H1 (cell line): ENCODE measurements at regions not wholly inside any gene's neighbourhood (a gene's known extent, or its start where the extent isn't known, plus 50 kb on each side); places are given as distances from the start of the nearest gene placed in this dataset.

Experiments
- CTCF ChIA-PET: fragments of 300-600 bp; sonication (Branson Sonifier 250); formaldehyde crosslinking; loops from one replicate; lab custom pipeline; 2021; ENCODE audit not compliant: partially characterized antibody; lab: Charles Lee
- POLR2A ChIA-PET: fragments of 300-600 bp; sonication (Branson Sonifier 250); formaldehyde crosslinking; loops from one replicate; lab custom pipeline; 2021; ENCODE audit warnings: inconsistent platforms; ENCODE audit not compliant: partially characterized antibody; lab: Charles Lee
- DNase-seq, 2 experiments: peaks; one replicate each; pipeline versions ENCODE4 v3.0.0 to v3.0.0-alpha.2; 2010 to 2022; ENCODE audit warnings: low spot score in 2 of 2, low read depth in 1 of 2, mixed read lengths in 1 of 2
- FAIRE-seq: peaks from 2 replicates; lab custom pipeline; 2011; peaks lifted over from hg19 to GRCh38; lab: Jason Lieb, UNC
- H2AFZ ChIP-seq: 2 replicates; pipeline ENCODE4 v1.8.1; 2012; ENCODE audit warnings: low read length, inconsistent platforms
- H2AK5ac ChIP-seq: 2 replicates; pipeline ENCODE4 v1.6.1; 2013; ENCODE audit warnings: low read depth, low read length
- H2BK120ac ChIP-seq: replicated peaks from 2 replicates; pipeline ENCODE3; 2013; ENCODE audit warnings: low read depth, low read length, inconsistent platforms
- H2BK12ac ChIP-seq: 2 replicates; pipeline ENCODE4 v1.6.1; 2013; ENCODE audit warnings: low read depth, low read length
- H2BK15ac ChIP-seq: 2 replicates; pipeline ENCODE4 v1.6.1; 2013; ENCODE audit warnings: low read length
- H2BK20ac ChIP-seq: 2 replicates; pipeline ENCODE4 v1.6.1; 2013; ENCODE audit warnings: low read length
- H2BK5ac ChIP-seq: 2 replicates; pipeline ENCODE4 v1.6.1; 2013; ENCODE audit warnings: low read depth, low read length
- H3K14ac ChIP-seq: 2 replicates; pipeline ENCODE4 v1.6.1; 2013; ENCODE audit warnings: inconsistent platforms; ENCODE audit not compliant: insufficient read length
- H3K18ac ChIP-seq: 2 replicates; pipeline ENCODE4 v1.6.1; 2013; ENCODE audit warnings: low read length; ENCODE audit errors: extremely low read depth
- H3K23ac ChIP-seq: 2 replicates; pipeline ENCODE4 v1.6.1; 2013; ENCODE audit warnings: inconsistent platforms; ENCODE audit not compliant: insufficient read length
- H3K23me2 ChIP-seq: 2 replicates; pipeline ENCODE4 v1.6.1; 2013; ENCODE audit warnings: low read depth, low read length
- H3K27ac ChIP-seq: 2 replicates; pipeline ENCODE4 v1.6.1; 2011; ENCODE audit warnings: low read depth, low read length, inconsistent platforms
- H3K27me3 ChIP-seq, 4 experiments: replicated peaks in 1 of 4; 1 replicate in 1 of 4; 2 replicates in 3 of 4; pipeline versions ENCODE4 v1.6.1 to v1.8.1; 2011 to 2013; ENCODE audit warnings: low read length in 3 of 4, mild to moderate bottlenecking in 3 of 4, inconsistent platforms in 2 of 4, mixed read lengths in 2 of 4, moderate library complexity in 1 of 4; ENCODE audit not compliant: control insufficient read depth in 3 of 4, insufficient read depth in 3 of 4; ENCODE audit errors: extremely low read depth in 1 of 4
- H3K36me3 ChIP-seq, 4 experiments: 2 replicates each; pipeline versions ENCODE4 v1.6.1 to v1.8.1; 2011 to 2013; ENCODE audit warnings: mild to moderate bottlenecking in 4 of 4, low read length in 3 of 4, moderate library complexity in 2 of 4, control low read depth in 1 of 4, inconsistent platforms in 1 of 4; ENCODE audit not compliant: insufficient read depth in 4 of 4, control insufficient read depth in 2 of 4
- H3K4ac ChIP-seq: replicated peaks from 2 replicates; pipeline ENCODE3; 2013; ENCODE audit warnings: low read length, low read depth, mixed read lengths, inconsistent platforms; ENCODE audit not compliant: insufficient read length
- H3K4me1 ChIP-seq, 4 experiments: replicated peaks in 1 of 4; 1 replicate in 1 of 4; 2 replicates in 3 of 4; pipeline versions ENCODE4 v1.6.1 to v1.8.1; 2011 to 2013; ENCODE audit warnings: low read length in 3 of 4, inconsistent platforms in 2 of 4, mixed read lengths in 1 of 4; ENCODE audit not compliant: insufficient read depth in 4 of 4, control insufficient read depth in 3 of 4
- H3K4me2 ChIP-seq, 2 experiments: 2 replicates each; pipeline versions ENCODE4 v1.6.1 to v1.8.1; 2011 to 2013; ENCODE audit warnings: low read depth in 2 of 2, low read length in 2 of 2, control low read depth in 1 of 2, inconsistent platforms in 1 of 2, mild to moderate bottlenecking in 1 of 2; ENCODE audit not compliant: insufficient read depth in 1 of 2
- H3K4me3 ChIP-seq, 4 experiments: fragments of 200-600, 300-600 bp in 1 of 4; sonication (generic), shearing (Covaris generic), sonication (Bioruptor Twin) in 1 of 4; 2 replicates each; pipeline versions ENCODE4 v1.5.1 to v1.8.1; 2011 to 2016; ENCODE audit warnings: low read length in 4 of 4, low read depth in 3 of 4, control low read depth in 2 of 4, inconsistent platforms in 2 of 4, mild to moderate bottlenecking in 2 of 4, mixed read lengths in 1 of 4, moderate library complexity in 1 of 4; ENCODE audit not compliant: insufficient read depth in 2 of 4; ENCODE audit errors: extremely low read depth in 1 of 4
- H3K56ac ChIP-seq: replicated peaks from 2 replicates; pipeline ENCODE3; 2013; ENCODE audit warnings: low read depth, mild to moderate bottlenecking, mixed read lengths, low read length, inconsistent platforms; ENCODE audit not compliant: insufficient read length
- H3K79me1 ChIP-seq: 2 replicates; pipeline ENCODE4 v1.6.1; 2013; ENCODE audit warnings: low read depth, low read length, control low read depth
- H3K79me2 ChIP-seq, 2 experiments: 2 replicates each; pipeline versions ENCODE4 v1.6.1 to v1.8.1; 2012 to 2013; ENCODE audit warnings: low read length in 2 of 2, mild to moderate bottlenecking in 2 of 2, inconsistent platforms in 1 of 2; ENCODE audit not compliant: insufficient read depth in 2 of 2, control insufficient read depth in 1 of 2
- H3K9ac ChIP-seq, 4 experiments: replicated peaks in 1 of 4; 1 replicate in 1 of 4; 2 replicates in 3 of 4; pipeline versions ENCODE4 v1.6.1 to v1.8.1; 2011 to 2013; ENCODE audit warnings: low read depth in 3 of 4, low read length in 3 of 4, control low read depth in 2 of 4, mild to moderate bottlenecking in 2 of 4, moderate library complexity in 2 of 4, inconsistent platforms in 1 of 4; ENCODE audit errors: extremely low read depth in 1 of 4
- H3K9me3 ChIP-seq, 2 experiments: 2 replicates each; pipeline versions ENCODE4 v1.6.1 to v1.8.1; 2012 to 2013; ENCODE audit warnings: mild to moderate bottlenecking in 2 of 2, moderate library complexity in 2 of 2, control low read depth in 1 of 2, inconsistent platforms in 1 of 2, low read depth in 1 of 2, low read length in 1 of 2, mixed read lengths in 1 of 2; ENCODE audit not compliant: insufficient read depth in 2 of 2
- H4K20me1 ChIP-seq, 2 experiments: replicated peaks in 1 of 2; 2 replicates each; pipeline versions ENCODE3 to v1.8.1; 2011 to 2013; ENCODE audit warnings: inconsistent platforms in 2 of 2, low read length in 2 of 2, mild to moderate bottlenecking in 1 of 2; ENCODE audit not compliant: insufficient read depth in 2 of 2, control insufficient read depth in 1 of 2
- H4K5ac ChIP-seq: 2 replicates; pipeline ENCODE4 v1.6.1; 2013; ENCODE audit warnings: low read length, low read depth, mixed read lengths, inconsistent platforms; ENCODE audit not compliant: insufficient read length
- H4K8ac ChIP-seq: 2 replicates; pipeline ENCODE4 v1.8.0; 2013; ENCODE audit warnings: mild to moderate bottlenecking, moderate library complexity, low read length, inconsistent platforms; ENCODE audit not compliant: insufficient read depth; ENCODE audit errors: extremely low read depth
- H4K91ac ChIP-seq: replicated peaks from 2 replicates; pipeline ENCODE3; 2013; ENCODE audit warnings: low read length, mixed read lengths, inconsistent platforms; ENCODE audit not compliant: insufficient read length
- BCL11A ChIP-seq, 2 experiments: IDR thresholded peaks; one replicate each; pipeline ENCODE4 v1.6.1; 2011; ENCODE audit warnings: low read depth in 2 of 2, low read length in 2 of 2, mild to moderate bottlenecking in 2 of 2
- CHD1 ChIP-seq: IDR thresholded peaks from 2 replicates; pipeline ENCODE4 v1.6.1; 2012; ENCODE audit warnings: low read depth, low read length, improper control_type of control experiment
- EP300 ChIP-seq, 2 experiments: IDR thresholded peaks; 1 replicate in 1 of 2; 2 replicates in 1 of 2; pipeline ENCODE4 v1.6.1; 2011 to 2012; ENCODE audit warnings: low read depth in 2 of 2, low read length in 2 of 2, mild to moderate bottlenecking in 2 of 2, borderline replicate concordance in 1 of 2, inconsistent platforms in 1 of 2, moderate library complexity in 1 of 2
- FOSL1 ChIP-seq: IDR thresholded peaks from 2 replicates; pipeline ENCODE4 v1.6.1; 2011; ENCODE audit warnings: mild to moderate bottlenecking, low read depth, low read length, moderate library complexity; ENCODE audit not compliant: insufficient read depth
- HDAC6 ChIP-seq: IDR thresholded peaks from one replicate; pipeline ENCODE4 v1.7.1; 2012; ENCODE audit warnings: low read depth, mild to moderate bottlenecking, inconsistent platforms, low read length, moderate library complexity
- KDM4A ChIP-seq: IDR thresholded peaks from one replicate; pipeline ENCODE4 v1.7.1; 2012; ENCODE audit warnings: low read depth, mild to moderate bottlenecking, moderate library complexity, low read length, inconsistent platforms; ENCODE audit not compliant: severe bottlenecking
- KDM5A ChIP-seq: fragments of 200-600 bp; IDR thresholded peaks from 2 replicates; pipeline ENCODE4 v1.7.1; 2012; ENCODE audit warnings: mild to moderate bottlenecking, low read length, inconsistent platforms, mixed read lengths
- PHF8 ChIP-seq: fragments of 200-600 bp; sonication (generic); conservative IDR thresholded peaks from 2 replicates; pipeline ENCODE4 v1.7.1; 2012; ENCODE audit warnings: low read depth, mild to moderate bottlenecking, inconsistent platforms, low read length, moderate library complexity
- RAD21 ChIP-seq, 2 experiments: IDR thresholded peaks in 1 of 2; conservative IDR thresholded peaks in 1 of 2; 2 replicates each; pipeline ENCODE4 v1.6.1; 2011; ENCODE audit warnings: low read depth in 2 of 2, low read length in 2 of 2, improper control_type of control experiment in 1 of 2, inconsistent platforms in 1 of 2, mild to moderate bottlenecking in 1 of 2, moderate library complexity in 1 of 2
- RBBP5 ChIP-seq: IDR thresholded peaks from 2 replicates; pipeline ENCODE4 v1.7.1; 2012; ENCODE audit warnings: low read depth, mild to moderate bottlenecking, inconsistent platforms, low read length, moderate library complexity, borderline replicate concordance
- SP4 ChIP-seq: IDR thresholded peaks from 2 replicates; pipeline ENCODE4 v1.6.1; 2012; ENCODE audit warnings: low read length, inconsistent platforms
- TEAD4 ChIP-seq: IDR thresholded peaks from 2 replicates; pipeline ENCODE4 v1.6.1; 2012; ENCODE audit warnings: low read depth, low read length, inconsistent platforms, mixed read lengths
- WGBS, 2 experiments: shearing (Covaris generic) in 1 of 2; methylation state at CpG; one replicate each; pipeline versions ENCODE4 v1.1.6 to v1.1.7; 2013 to 2015; ENCODE audit warnings: low lambda C conversion rate in 2 of 2, mixed read lengths in 2 of 2, inconsistent platforms in 1 of 2, low coverage in 1 of 2, missing lambda C conversion rate in 1 of 2; ENCODE audit not compliant: insufficient replicate concordance in 2 of 2, insufficient coverage in 1 of 2, insufficient read length in 1 of 2; ENCODE audit errors: extremely low coverage in 1 of 2, missing lambda C conversion rate in 1 of 2; 5-methylcytosine and 5-hydroxymethylcytosine counted together

DNA sequence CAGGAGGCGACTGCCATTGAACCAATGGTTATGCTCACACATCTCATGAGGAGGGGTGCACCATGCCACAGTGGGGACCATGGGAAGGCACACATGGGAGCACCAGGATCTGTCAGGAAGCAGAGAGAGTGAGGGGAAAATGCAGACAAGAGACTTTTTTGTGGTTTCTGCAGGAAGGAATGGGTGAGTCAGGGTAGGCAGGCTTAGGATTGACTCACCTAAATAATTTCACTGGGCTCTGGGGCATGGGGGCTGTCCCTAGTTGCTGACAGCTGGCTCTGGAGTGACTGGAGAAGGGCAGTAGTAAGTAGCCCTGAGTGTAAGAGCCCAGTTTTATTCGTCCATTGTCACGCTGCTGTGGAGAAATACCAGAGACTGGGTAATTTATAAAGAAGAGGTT is 202.4 kb downstream of the AXIN2 start:
- Histone ChIP-seq H4K91ac (no peak overlapping the region), H3K9me3 (no peaks in the 10 kb centered on the region)
- 89% methylated on average over 3 of the region's 3 CpGs; no CpG with 5 or more reads in 1 of the 2 experiments for WGBS, 2 experiments
- TF ChIP-seq RBBP5, result no peak
- no peak for TF ChIP-seq TEAD4
- TF ChIP-seq KDM4A, result no peak
- no peak for TF ChIP-seq EP300 (IDR thresholded peaks at IDR 0.05; ENCODE audit: borderline replicate concordance in 1 of 2, low read depth in 2 of 2, low read length in 2 of 2)
- TF ChIP-seq HDAC6, result no peak
- TF ChIP-seq PHF8, result no peak
- TF ChIP-seq KDM5A, result no peak
- TF ChIP-seq SP4, result no peak
- TF ChIP-seq FOSL1, result no peak
- no peak for TF ChIP-seq CHD1
- no peak for TF ChIP-seq RAD21 (IDR thresholded peaks at IDR 0.05 in 1 of 2, conservative IDR thresholded peaks at IDR 0.05 in 1 of 2; ENCODE audit: low read depth in 2 of 2, low read length in 2 of 2)
- TF ChIP-seq BCL11A (IDR thresholded peaks at IDR 0.05; ENCODE audit: low read depth in 2 of 2, low read length in 2 of 2), result no peak
- TF ChIP-seq, all 59 proteins: peak for 0
- H2BK15ac ChIP-seq, result no peak overlapping the region
- H3K14ac ChIP-seq, result no peak overlapping the region
- H3K27ac ChIP-seq, result no peak overlapping the region
- CTCF ChIA-PET, result no interaction called here
- no peak overlapping the region for H3K56ac ChIP-seq
- H3K23me2 ChIP-seq, result 0 out of 2 replicates have a peak, but pooled peaks cover 2% of the 10 kb centered on the region
- no peaks in the 10 kb centered on the region for H3K79me2 ChIP-seq
- no peak overlapping the region for H4K8ac ChIP-seq
- no peak overlapping the region for H2BK120ac ChIP-seq
- no peak overlapping the region for H2BK12ac ChIP-seq
- no peak overlapping the region for H3K4me3 ChIP-seq
- no peak overlapping the region for H3K23ac ChIP-seq
- H2AFZ ChIP-seq, result no peak overlapping the region
- no peaks in the 10 kb centered on the region for H3K27me3 ChIP-seq
- H3K18ac ChIP-seq, result no peak overlapping the region
- no peaks in the 10 kb centered on the region for H3K36me3 ChIP-seq
- POLR2A ChIA-PET, result no interaction called here
- H4K20me1 ChIP-seq, result no peaks in the 10 kb centered on the region
- DNase-seq (no peak), FAIRE-seq (no peak)
- no peak overlapping the region for H4K5ac ChIP-seq
- no peaks in the 10 kb centered on the region for H3K79me1 ChIP-seq
- no peak overlapping the region for H2AK5ac ChIP-seq
- H3K4me1 ChIP-seq, result no peaks in the 10 kb centered on the region
- no peak overlapping the region for H2BK20ac ChIP-seq
- H2BK5ac ChIP-seq, result no peak overlapping the region
- no peak overlapping the region for H3K4ac ChIP-seq
- no peak overlapping the region for H3K9ac ChIP-seq
- H3K4me2 ChIP-seq, result no peak overlapping the region
